ENCODE measurements at regions not wholly inside any gene's neighbourhood (a gene's known extent, or its start where the extent isn't known, plus 50 kb on each side); places are given as distances from the start of the nearest gene placed in this dataset.

GRCh38 chr5:3262451-3262850, 333.2 kb upstream of the IRX1 start:
- H3K27me3 Mint-ChIP-seq, result no peaks in the 10 kb centered on the region
- H3K27ac Mint-ChIP-seq (ENCODE audit: low read depth), result no peak overlapping the region
- H3K36me3 Mint-ChIP-seq (ENCODE audit: insufficient read depth), result no peaks in the 10 kb centered on the region
- ATAC-seq (replicated peaks; ENCODE audit: extremely low read depth, poor library complexity, severe bottlenecking), result no peak
- no peak overlapping the region for H3K4me3 Mint-ChIP-seq
- no peak for DNase-seq (ENCODE audit: low spot score in 2 of 2)
- no peaks in the 10 kb centered on the region for H3K4me1 Mint-ChIP-seq
- peaks cover 8% of the 10 kb centered on the region for H3K9me3 Mint-ChIP-seq

DNA sequence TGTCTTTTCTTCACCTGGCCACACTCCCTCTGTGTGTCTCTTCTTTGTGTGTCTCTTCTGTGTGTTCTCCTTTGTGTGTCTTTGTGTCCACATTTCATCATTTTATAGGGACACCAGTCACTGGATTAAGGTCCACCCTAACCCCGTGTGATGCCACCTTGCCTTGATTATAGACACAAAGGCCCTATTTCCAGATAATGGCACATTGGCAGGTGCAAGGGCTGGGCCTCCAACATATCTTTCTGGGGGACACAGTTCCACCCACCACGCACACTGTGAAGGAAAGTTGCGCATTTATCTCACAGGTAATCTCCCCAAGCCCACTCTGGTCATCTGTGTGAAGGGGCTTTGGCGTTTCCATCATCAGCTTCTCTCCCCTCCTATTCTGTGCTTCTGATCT, 334.6 kb upstream of the IRX1 start:
- ATAC-seq (replicated peaks; ENCODE audit: extremely low read depth, poor library complexity, severe bottlenecking) (no peak), DNase-seq (ENCODE audit: low spot score in 2 of 2) (no peak)
- H3K27me3 Mint-ChIP-seq, result no peaks in the 10 kb centered on the region
- H3K27ac Mint-ChIP-seq (ENCODE audit: low read depth), result no peak overlapping the region
- H3K4me1 Mint-ChIP-seq, result no peaks in the 10 kb centered on the region
- H3K36me3 Mint-ChIP-seq (ENCODE audit: insufficient read depth), result no peaks in the 10 kb centered on the region
- peaks cover 8% of the 10 kb centered on the region for H3K9me3 Mint-ChIP-seq
- no peak overlapping the region for H3K4me3 Mint-ChIP-seq

GRCh38 chr5:3258050-3258449, 337.6 kb upstream of the IRX1 start:
- H3K4me3 Mint-ChIP-seq, result no peak overlapping the region
- ATAC-seq (replicated peaks; ENCODE audit: extremely low read depth, poor library complexity, severe bottlenecking) (no peak), DNase-seq (ENCODE audit: low spot score in 2 of 2) (no peak)
- no peaks in the 10 kb centered on the region for H3K36me3 Mint-ChIP-seq (ENCODE audit: insufficient read depth)
- peaks cover 8% of the 10 kb centered on the region for H3K9me3 Mint-ChIP-seq
- no peaks in the 10 kb centered on the region for H3K4me1 Mint-ChIP-seq
- H3K27me3 Mint-ChIP-seq, result no peaks in the 10 kb centered on the region
- H3K27ac Mint-ChIP-seq (ENCODE audit: low read depth), result no peak overlapping the region

- ATAC-seq (replicated peaks; ENCODE audit: extremely low read depth, poor library complexity, severe bottlenecking) (no peak), DNase-seq (ENCODE audit: low spot score in 2 of 2) (no peak)
- Mint-ChIP-seq H3K36me3 (ENCODE audit: insufficient read depth) (no peaks in the 10 kb centered on the region), H3K4me3 (no peak overlapping the region), H3K9me3 (peaks cover 17% of the 10 kb centered on the region), H3K27ac (ENCODE audit: low read depth) (no peak overlapping the region), H3K4me1 (no peaks in the 10 kb centered on the region), H3K27me3 (no peaks in the 10 kb centered on the region)
These were observed 343.4 kb upstream of the IRX1 start for GRCh38 chr5:3252235-3252634.

- H3K36me3 Mint-ChIP-seq (ENCODE audit: insufficient read depth), result no peaks in the 10 kb centered on the region
- ATAC-seq (replicated peaks; ENCODE audit: extremely low read depth, poor library complexity, severe bottlenecking), result no peak
- no peaks in the 10 kb centered on the region for H3K4me1 Mint-ChIP-seq
- no peaks in the 10 kb centered on the region for H3K27me3 Mint-ChIP-seq
- H3K27ac Mint-ChIP-seq (ENCODE audit: low read depth), result no peak overlapping the region
- H3K9me3 Mint-ChIP-seq, result peaks cover 17% of the 10 kb centered on the region
- no peak for DNase-seq (ENCODE audit: low spot score in 2 of 2)
- H3K4me3 Mint-ChIP-seq, result no peak overlapping the region
These were observed 343.8 kb upstream of the IRX1 start for GRCh38 chr5:3251784-3252183.

DNA sequence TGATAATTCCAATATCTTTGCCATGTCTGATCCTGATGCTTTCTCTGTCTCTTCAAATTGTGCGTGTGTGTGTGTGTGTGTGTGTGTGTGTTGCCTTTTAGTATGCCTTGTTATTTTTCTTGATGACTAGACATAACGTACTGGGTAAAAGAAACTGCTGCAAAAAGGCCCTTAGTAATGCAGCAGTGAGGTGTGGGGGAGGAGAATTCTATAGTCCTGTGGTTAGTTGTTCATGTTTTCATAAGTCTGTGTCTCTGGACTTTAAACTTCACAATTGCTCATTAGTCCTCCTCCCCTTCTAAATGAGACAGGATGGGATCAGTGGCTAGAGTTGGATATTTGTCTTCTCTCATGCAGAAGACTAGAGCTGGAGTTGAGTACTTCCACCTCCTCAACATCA, 346.2 kb upstream of the IRX1 start:
- H3K27me3 Mint-ChIP-seq, result no peaks in the 10 kb centered on the region
- H3K27ac Mint-ChIP-seq (ENCODE audit: low read depth), result no peak overlapping the region
- H3K36me3 Mint-ChIP-seq (ENCODE audit: insufficient read depth), result no peaks in the 10 kb centered on the region
- DNase-seq (ENCODE audit: low spot score in 2 of 2) (no peak), ATAC-seq (replicated peaks; ENCODE audit: extremely low read depth, poor library complexity, severe bottlenecking) (no peak)
- H3K9me3 Mint-ChIP-seq, result peaks cover 17% of the 10 kb centered on the region
- no peaks in the 10 kb centered on the region for H3K4me1 Mint-ChIP-seq
- no peak overlapping the region for H3K4me3 Mint-ChIP-seq

GRCh38 chr5:3237276-3237868, 358.3 kb upstream of the IRX1 start:
- H3K4me1 Mint-ChIP-seq, result no peaks in the 10 kb centered on the region
- no peak overlapping the region for H3K4me3 Mint-ChIP-seq
- peaks cover 3% of the 10 kb centered on the region for H3K36me3 Mint-ChIP-seq (ENCODE audit: insufficient read depth)
- ATAC-seq (replicated peaks; ENCODE audit: extremely low read depth, poor library complexity, severe bottlenecking) (no peak), DNase-seq (ENCODE audit: low spot score in 2 of 2) (no peak)
- H3K27ac Mint-ChIP-seq (ENCODE audit: low read depth), result no peak overlapping the region
- no peaks in the 10 kb centered on the region for H3K27me3 Mint-ChIP-seq
- H3K9me3 Mint-ChIP-seq, result peaks cover 12% of the 10 kb centered on the region

DNA sequence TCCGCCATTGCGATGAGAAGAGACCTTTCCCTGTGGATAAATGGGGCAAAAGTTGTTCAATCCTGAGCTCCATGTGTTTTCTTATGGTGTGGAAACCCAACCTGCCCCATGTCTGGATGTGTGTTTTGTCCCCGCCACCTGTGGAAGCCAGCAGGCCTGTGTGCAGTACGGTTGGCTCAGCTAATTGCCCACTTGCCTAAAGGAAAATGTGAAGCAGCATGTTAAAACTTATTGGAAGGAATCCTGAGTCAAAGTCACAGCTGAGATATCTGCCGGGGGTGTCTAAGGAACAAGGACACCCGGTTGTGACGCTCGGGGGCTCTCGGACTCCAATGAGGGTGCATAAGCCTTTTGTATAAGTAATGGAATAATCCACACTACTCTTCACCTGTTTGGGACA, 361.1 kb upstream of the IRX1 start:
- Mint-ChIP-seq H3K27ac (ENCODE audit: low read depth) (no peak overlapping the region), H3K27me3 (no peaks in the 10 kb centered on the region), H3K9me3 (peaks cover 8% of the 10 kb centered on the region), H3K4me1 (no peaks in the 10 kb centered on the region), H3K36me3 (ENCODE audit: insufficient read depth) (peaks cover 3% of the 10 kb centered on the region), H3K4me3 (no peak overlapping the region)
- no peak for ATAC-seq (replicated peaks; ENCODE audit: extremely low read depth, poor library complexity, severe bottlenecking)
- no peak for DNase-seq (ENCODE audit: low spot score in 2 of 2)

- Mint-ChIP-seq H3K27ac (ENCODE audit: low read depth) (no peak overlapping the region), H3K9me3 (peaks cover 5% of the 10 kb centered on the region), H3K27me3 (no peaks in the 10 kb centered on the region), H3K36me3 (ENCODE audit: insufficient read depth) (no peaks in the 10 kb centered on the region), H3K4me1 (no peaks in the 10 kb centered on the region), H3K4me3 (no peak overlapping the region)
- no peak for ATAC-seq (replicated peaks; ENCODE audit: extremely low read depth, poor library complexity, severe bottlenecking)
- no peak for DNase-seq (ENCODE audit: low spot score in 2 of 2)
These were observed 364.7 kb upstream of the IRX1 start for GRCh38 chr5:3230941-3231340.

- no peak for DNase-seq (ENCODE audit: low spot score in 2 of 2)
- no peak for ATAC-seq (replicated peaks; ENCODE audit: extremely low read depth, poor library complexity, severe bottlenecking)
- Mint-ChIP-seq H3K36me3 (ENCODE audit: insufficient read depth) (no peaks in the 10 kb centered on the region), H3K4me3 (no peak overlapping the region), H3K9me3 (no peaks in the 10 kb centered on the region), H3K27me3 (no peaks in the 10 kb centered on the region), H3K27ac (ENCODE audit: low read depth) (no peak overlapping the region), H3K4me1 (no peaks in the 10 kb centered on the region)
These were observed 365.4 kb upstream of the IRX1 start for GRCh38 chr5:3230254-3230653.

DNA sequence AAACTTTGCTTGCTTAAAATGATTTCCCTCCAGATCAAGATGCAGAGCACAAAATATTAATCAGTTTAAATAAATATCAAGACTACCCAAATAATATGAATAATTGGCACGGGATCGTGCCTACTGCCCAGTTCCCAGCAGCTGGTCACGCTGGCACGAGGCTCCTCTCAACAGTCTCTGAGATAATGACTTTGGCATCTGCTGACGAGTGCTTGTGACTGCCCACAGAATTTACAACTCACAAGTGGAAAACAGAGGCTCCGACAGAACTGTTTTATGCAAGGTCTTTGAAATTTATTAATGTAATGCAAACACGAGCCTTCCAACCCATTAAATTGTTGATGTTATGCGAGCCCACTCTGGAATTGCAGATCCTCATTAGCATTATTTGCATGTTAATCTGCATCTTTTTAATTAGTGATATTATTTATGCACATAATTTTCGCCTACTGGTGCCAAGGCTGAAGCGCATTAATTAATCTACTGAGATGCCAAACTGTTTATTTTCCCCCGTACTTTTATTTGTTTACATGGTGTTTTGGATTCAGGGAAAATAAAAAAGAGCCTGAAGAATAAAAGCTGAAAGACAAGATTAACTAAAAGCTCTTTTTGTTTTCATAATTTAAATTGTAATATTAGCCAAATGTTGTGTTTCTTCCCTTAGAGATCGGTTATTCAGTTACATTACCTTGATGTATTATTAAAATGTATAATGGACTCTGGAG, 369.3 kb upstream of the IRX1 start:
- Mint-ChIP-seq H3K36me3 (ENCODE audit: insufficient read depth) (no peaks in the 10 kb centered on the region), H3K4me1 (no peaks in the 10 kb centered on the region), H3K9me3 (no peaks in the 10 kb centered on the region), H3K27me3 (no peaks in the 10 kb centered on the region), H3K4me3 (no peak overlapping the region), H3K27ac (ENCODE audit: low read depth) (no peak overlapping the region)
- DNase-seq (ENCODE audit: low spot score in 2 of 2) (no peak), ATAC-seq (replicated peaks; ENCODE audit: extremely low read depth, poor library complexity, severe bottlenecking) (no peak)

- no peaks in the 10 kb centered on the region for H3K9me3 Mint-ChIP-seq
- no peaks in the 10 kb centered on the region for H3K4me1 Mint-ChIP-seq
- peak in 1 of 2 donors; percentile 3 for DNase-seq (ENCODE audit: low spot score in 2 of 2)
- no peaks in the 10 kb centered on the region for H3K27me3 Mint-ChIP-seq
- no peaks in the 10 kb centered on the region for H3K36me3 Mint-ChIP-seq (ENCODE audit: insufficient read depth)
- no peak overlapping the region for H3K4me3 Mint-ChIP-seq
- no peak overlapping the region for H3K27ac Mint-ChIP-seq (ENCODE audit: low read depth)
- ATAC-seq (replicated peaks; ENCODE audit: extremely low read depth, poor library complexity, severe bottlenecking), result no peak
These were observed 370.3 kb upstream of the IRX1 start for GRCh38 chr5:3225201-3225960.

DNA sequence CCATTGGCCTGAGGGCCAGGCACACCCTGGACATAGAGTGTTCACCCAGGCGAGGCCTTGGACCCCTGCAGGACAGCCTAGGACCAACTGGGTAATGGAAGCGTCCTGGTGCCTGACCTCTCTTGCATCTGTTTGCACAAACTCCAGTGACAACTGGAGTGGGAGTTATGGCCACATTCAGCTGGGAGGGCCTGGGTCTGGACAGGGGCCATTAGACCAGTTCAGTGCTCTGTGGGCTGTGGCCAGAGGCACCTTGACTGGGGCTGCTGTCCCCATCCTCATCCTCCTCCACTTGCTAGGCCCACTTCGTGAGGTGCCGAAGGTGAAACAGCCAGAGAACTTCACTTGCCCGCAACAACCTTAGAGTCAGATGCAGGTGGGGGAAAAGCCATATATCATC, 372.7 kb upstream of the IRX1 start:
- no peaks in the 10 kb centered on the region for H3K9me3 Mint-ChIP-seq
- DNase-seq (ENCODE audit: low spot score in 2 of 2) (peak in 1 of 2 donors; percentile 2), ATAC-seq (replicated peaks; ENCODE audit: extremely low read depth, poor library complexity, severe bottlenecking) (no peak)
- H3K27ac Mint-ChIP-seq (ENCODE audit: low read depth), result no peak overlapping the region
- H3K4me3 Mint-ChIP-seq, result no peak overlapping the region
- H3K27me3 Mint-ChIP-seq, result no peaks in the 10 kb centered on the region
- H3K4me1 Mint-ChIP-seq, result no peaks in the 10 kb centered on the region
- H3K36me3 Mint-ChIP-seq (ENCODE audit: insufficient read depth), result no peaks in the 10 kb centered on the region

Data from central memory CD8-positive, alpha-beta T cell (primary cell).